ENCODE measurements at regions not wholly inside any gene's neighbourhood (a gene's known extent, or its start where the extent isn't known, plus 50 kb on each side); places are given as distances from the start of the nearest gene placed in this dataset.

GRCh38 chr10:84925495-84925894 is 597.1 kb downstream of the CCSER2 start:
- TF ChIP-seq POLR2A (IDR thresholded peaks at IDR 0.05) (no peak), CTCF (IDR thresholded peaks at IDR 0.05) (no peak), EP300 (IDR thresholded peaks at IDR 0.05; ENCODE audit: low read depth) (no peak), POLR2AphosphoS5 (IDR thresholded peaks at IDR 0.05) (no peak)

Data from transverse colon (tissue), 4 donors.